ENCODE measurements at regions not wholly inside any gene's neighbourhood (a gene's known extent, or its start where the extent isn't known, plus 50 kb on each side); places are given as distances from the start of the nearest gene placed in this dataset.

- CTCF ChIA-PET = no interaction called here
- DNase-seq (ENCODE audit: low read depth, low spot score) = no peak
- POLR2A ChIA-PET = interaction anchor here (0.7 kb wide), 1 partner anchor 988 kb away, joined by 3 read pairs; no protein-coding TSS in a partner anchor
- H3K4me3 ChIP-seq (ENCODE audit: low read depth, low read length) = no peak overlapping the region
- TF ChIP-seq CTCF (IDR thresholded peaks at IDR 0.05; ENCODE audit: insufficient read depth, low read length, missing control alignments) = no peak
Observed at GRCh38 chr2:181129364-181130056, 149.1 kb downstream of the UBE2E3 start.

DNA sequence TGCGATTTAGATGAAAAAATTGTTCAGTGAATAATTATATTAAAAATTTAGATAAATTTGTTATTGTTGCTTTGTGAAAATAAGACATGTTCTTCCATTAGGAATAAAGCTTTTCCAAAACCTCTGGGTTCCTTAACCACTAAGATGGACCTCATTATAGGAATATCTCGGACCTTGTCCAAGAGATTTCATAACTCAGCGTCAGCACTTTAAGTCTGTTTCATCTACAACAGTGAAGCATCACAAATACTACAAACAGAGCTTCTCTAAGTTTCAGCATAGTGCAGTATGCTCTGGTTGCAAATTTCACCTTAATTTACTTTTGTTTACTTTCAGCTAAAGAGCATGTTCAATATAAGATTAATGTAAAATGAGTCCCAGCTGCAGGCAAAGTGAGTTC, 150.3 kb downstream of the UBE2E3 start:
- no peak overlapping the region for H3K4me3 ChIP-seq (ENCODE audit: low read depth, low read length)
- ChIA-PET POLR2A (no interaction called here), CTCF (interaction anchor here (1.4 to 1.7 kb wide), 2 partner anchors 10 to 15 kb away, joined by 4 to 5 read pairs; no protein-coding TSS in a partner anchor)
- TF ChIP-seq CTCF (IDR thresholded peaks at IDR 0.05; ENCODE audit: insufficient read depth, low read length, missing control alignments) = no peak
- DNase-seq (ENCODE audit: low read depth, low spot score) = no peak

DNA sequence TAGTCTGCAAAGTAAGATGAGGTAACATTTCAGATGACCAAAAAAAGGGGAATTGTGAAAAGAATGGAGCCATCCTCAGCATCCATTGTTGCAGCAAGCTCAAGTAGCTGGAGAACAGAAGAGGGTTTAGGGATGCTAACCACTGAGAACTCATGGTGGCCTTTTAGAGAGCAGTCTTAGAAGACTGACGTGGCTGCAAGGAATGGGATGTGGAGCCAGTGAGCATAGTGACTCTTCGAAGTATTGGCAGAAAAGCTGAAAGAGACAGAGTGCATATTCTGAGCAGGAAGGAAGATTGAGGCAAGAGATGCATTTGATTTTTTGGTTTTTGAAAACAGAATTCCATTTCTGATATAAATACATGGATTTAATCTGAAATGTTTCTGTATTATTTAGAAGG, 151.2 kb downstream of the UBE2E3 start:
- no peak for TF ChIP-seq CTCF (IDR thresholded peaks at IDR 0.05; ENCODE audit: insufficient read depth, low read length, missing control alignments)
- ChIA-PET POLR2A (no interaction called here), CTCF (interaction anchor here (1.4 to 1.7 kb wide), 2 partner anchors 10 to 16 kb away, joined by 4 to 5 read pairs; no protein-coding TSS in a partner anchor)
- H3K4me3 ChIP-seq (ENCODE audit: low read depth, low read length) = no peak overlapping the region
- no peak for DNase-seq (ENCODE audit: low read depth, low spot score)

- DNase-seq (ENCODE audit: low read depth, low spot score) = no peak
- POLR2A ChIA-PET = no interaction called here
- CTCF ChIA-PET = no interaction called here
- H3K4me3 ChIP-seq (ENCODE audit: low read depth, low read length) = no peak overlapping the region
- TF ChIP-seq CTCF (IDR thresholded peaks at IDR 0.05; ENCODE audit: insufficient read depth, low read length, missing control alignments) = no peak
Observed at GRCh38 chr2:181138816-181139215, 158.4 kb downstream of the UBE2E3 start.

GRCh38 chr2:181139831-181140230, 159.4 kb downstream of the UBE2E3 start:
- CTCF ChIA-PET = no interaction called here
- no peak for TF ChIP-seq CTCF (IDR thresholded peaks at IDR 0.05; ENCODE audit: insufficient read depth, low read length, missing control alignments)
- H3K4me3 ChIP-seq (ENCODE audit: low read depth, low read length) = no peak overlapping the region
- POLR2A ChIA-PET = no interaction called here
- DNase-seq (ENCODE audit: low read depth, low spot score) = no peak

GRCh38 chr2:181140414-181140813, 160.0 kb downstream of the UBE2E3 start:
- no peak overlapping the region for H3K4me3 ChIP-seq (ENCODE audit: low read depth, low read length)
- CTCF ChIA-PET = interaction anchor here (2.2 kb wide), 1 partner anchor 9 kb away, joined by 5 read pairs; no protein-coding TSS in a partner anchor

More at GRCh38 chr2:181140414-181140813, 160.0 kb downstream of the UBE2E3 start:
- TF ChIP-seq CTCF (IDR thresholded peaks at IDR 0.05; ENCODE audit: insufficient read depth, low read length, missing control alignments) = no peak
- no peak for DNase-seq (ENCODE audit: low read depth, low spot score)
- POLR2A ChIA-PET = no interaction called here
